Testis (tissue), 2 donors: ENCODE measurements at regions not wholly inside any gene's neighbourhood (a gene's known extent, or its start where the extent isn't known, plus 50 kb on each side); places are given as distances from the start of the nearest gene placed in this dataset.

Source experiments
- DNase-seq: peaks from one replicate; pipeline ENCODE4 v3.0.0-alpha.2; 2019
- H3K27ac ChIP-seq, 2 donors: fragments of 200-600 bp; sonication (generic); one replicate each; pipeline ENCODE4 v1.5.1; 2019
- H3K27me3 ChIP-seq: fragments of 200-600 bp; sonication (generic); one replicate; pipeline ENCODE4 v1.5.1; 2019
- H3K36me3 ChIP-seq: fragments of 200-600 bp; sonication (generic); one replicate; pipeline ENCODE4 v1.5.1; 2017; ENCODE audit warnings: low read depth; ENCODE audit errors: missing control alignments
- H3K4me1 ChIP-seq: fragments of 200-600 bp; sonication (generic); one replicate; pipeline ENCODE4 v1.5.1; 2019
- H3K4me3 ChIP-seq, 2 donors: fragments of 200-600 bp; sonication (generic); one replicate each; pipeline ENCODE4 v1.5.1; 2017 to 2019
- H3K9me3 ChIP-seq: fragments of 200-600 bp; sonication (generic); one replicate; pipeline ENCODE4 v1.5.1; 2017
- CTCF ChIP-seq, 3 experiments: fragments of 450-650 bp in 2 of 3; fragments of 200-600 bp in 1 of 3; sonication (generic) in 1 of 3; IDR thresholded peaks; one replicate each; pipeline ENCODE4 v1.5.1; 2016 to 2019; ENCODE audit warnings: antibody characterized with exemption in 3 of 3, mild to moderate bottlenecking in 2 of 3, moderate library complexity in 1 of 3
- POLR2A ChIP-seq: fragments of 450-650 bp; IDR thresholded peaks from one replicate; pipeline ENCODE4 v1.6.1; 2017; ENCODE audit warnings: antibody characterized with exemption, mild to moderate bottlenecking, moderate library complexity
- WGBS, 2 donors: methylation state at CpG; one replicate each; pipeline ENCODE4 v1.1.5; 2018; 5-methylcytosine and 5-hydroxymethylcytosine counted together
- intact Hi-C: fragments of 100-400 bp; cut with DNase I; formaldehyde crosslinking; loops from one replicate; pipeline ENCODE4 v1.15.1; 2023; ENCODE audit warnings: low total_unique reads

GRCh38 chr12:60052483-60052882 is 456.7 kb downstream of the SLC16A7 start:
- H3K4me1 ChIP-seq = no peaks in the 10 kb centered on the region
- H3K9me3 ChIP-seq = no peaks in the 10 kb centered on the region
- TF ChIP-seq CTCF (IDR thresholded peaks at IDR 0.05) (no peak), POLR2A (no peak)
- H3K27me3 ChIP-seq = no peaks in the 10 kb centered on the region
- intact Hi-C loops = no loop called here
- no peak for DNase-seq
- 82 to 90% methylated on average over 2 of the region's 2 CpGs for WGBS, 2 donors
- H3K36me3 ChIP-seq = no peaks in the 10 kb centered on the region
- no peak overlapping the region for H3K27ac ChIP-seq
- H3K4me3 ChIP-seq = no peak overlapping the region

GRCh38 chr12:60059180-60059579 is 463.4 kb downstream of the SLC16A7 start:
- DNase-seq = no peak
- no peaks in the 10 kb centered on the region for H3K36me3 ChIP-seq
- H3K27me3 ChIP-seq = no peaks in the 10 kb centered on the region
- no peak overlapping the region for H3K4me3 ChIP-seq
- TF ChIP-seq POLR2A (no peak), CTCF (IDR thresholded peaks at IDR 0.05) (no peak)
- no peaks in the 10 kb centered on the region for H3K9me3 ChIP-seq
- H3K4me1 ChIP-seq = no peaks in the 10 kb centered on the region
- intact Hi-C loops = no loop called here
- H3K27ac ChIP-seq = no peak overlapping the region

GRCh38 chr12:60066655-60067054 is 470.8 kb downstream of the SLC16A7 start:
- no peak overlapping the region for H3K4me3 ChIP-seq
- no peak for DNase-seq
- TF ChIP-seq POLR2A = no peak
- no peak for TF ChIP-seq CTCF (IDR thresholded peaks at IDR 0.05)
- H3K27ac ChIP-seq = no peak overlapping the region
- no peaks in the 10 kb centered on the region for H3K27me3 ChIP-seq
- intact Hi-C loops = no loop called here
- H3K9me3 ChIP-seq = no peaks in the 10 kb centered on the region
- H3K36me3 ChIP-seq = no peaks in the 10 kb centered on the region
- no peaks in the 10 kb centered on the region for H3K4me1 ChIP-seq
- 85 to 89% methylated on average over 1 of the region's 1 CpG for WGBS, 2 donors

GRCh38 chr12:60070552-60070951 is 474.7 kb downstream of the SLC16A7 start:
- no peak for DNase-seq
- WGBS, 2 donors = 70 to 76% methylated on average over 1 of the region's 1 CpG
- Histone ChIP-seq H3K4me3 (no peak overlapping the region), H3K27me3 (no peaks in the 10 kb centered on the region), H3K4me1 (no peaks in the 10 kb centered on the region), H3K27ac (no peak overlapping the region), H3K9me3 (no peaks in the 10 kb centered on the region), H3K36me3 (no peaks in the 10 kb centered on the region)
- intact Hi-C loops = no loop called here
- TF ChIP-seq CTCF (IDR thresholded peaks at IDR 0.05) (no peak), POLR2A (no peak)

GRCh38 chr12:60071759-60072191 is 475.9 kb downstream of the SLC16A7 start:
- DNase-seq = no peak
- H3K27ac ChIP-seq = no peak overlapping the region

More at GRCh38 chr12:60071759-60072191, 475.9 kb downstream of the SLC16A7 start:
- no peaks in the 10 kb centered on the region for H3K9me3 ChIP-seq
- H3K4me1 ChIP-seq = no peaks in the 10 kb centered on the region
- H3K36me3 ChIP-seq = no peaks in the 10 kb centered on the region
- 75 to 86% methylated on average over 2 of the region's 2 CpGs for WGBS, 2 donors
- H3K27me3 ChIP-seq = no peaks in the 10 kb centered on the region
- no peak for TF ChIP-seq CTCF (IDR thresholded peaks at IDR 0.05)
- TF ChIP-seq POLR2A = no peak
- intact Hi-C loops = no loop called here
- no peak overlapping the region for H3K4me3 ChIP-seq
